GM18907 (cell line): ENCODE measurements at regions not wholly inside any gene's neighbourhood (a gene's known extent, or its start where the extent isn't known, plus 50 kb on each side); places are given as distances from the start of the nearest gene placed in this dataset.
"Not testable (repeated sequence)": the region's sequence is repeated elsewhere in the genome, so short reads cannot be mapped to it uniquely, and the experiment has no call there.

ENCODE experiments used
- ATAC-seq: cut with Tn5 transposase; IDR thresholded peaks from one replicate; pipeline ENCODE4 v1.9.1; 2021; ENCODE audit warnings: mild to moderate bottlenecking, moderate library complexity; ENCODE audit not compliant: unreplicated experiment

GRCh38 chr4:186775902-186776301 lies 52.2 kb upstream of the FAT1 start:
- no peak for ATAC-seq

DNA sequence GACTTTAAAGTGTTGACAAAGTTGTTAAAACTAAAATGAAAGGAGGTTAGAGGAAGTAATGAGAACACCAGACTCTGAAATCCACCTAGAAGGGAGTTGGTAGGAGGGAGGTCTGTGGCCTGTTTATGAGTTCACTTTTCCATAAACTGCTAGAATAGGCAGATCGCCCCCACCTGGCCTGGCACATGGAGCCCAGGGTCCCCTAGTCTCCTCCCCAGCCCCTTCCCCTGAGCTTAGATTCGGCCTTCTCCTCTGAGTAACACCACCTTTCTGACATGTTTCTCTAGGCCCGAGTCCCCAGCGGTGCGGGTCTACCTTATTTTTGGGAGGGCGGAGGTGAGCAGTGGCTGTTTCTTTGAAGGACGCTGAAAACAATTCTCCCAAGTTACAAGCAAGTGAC lies 54.5 kb upstream of the FAT1 start:
- ATAC-seq = no peak

GRCh38 chr4:186780291-186781031 lies 56.8 kb upstream of the FAT1 start:
- ATAC-seq = no peak

DNA sequence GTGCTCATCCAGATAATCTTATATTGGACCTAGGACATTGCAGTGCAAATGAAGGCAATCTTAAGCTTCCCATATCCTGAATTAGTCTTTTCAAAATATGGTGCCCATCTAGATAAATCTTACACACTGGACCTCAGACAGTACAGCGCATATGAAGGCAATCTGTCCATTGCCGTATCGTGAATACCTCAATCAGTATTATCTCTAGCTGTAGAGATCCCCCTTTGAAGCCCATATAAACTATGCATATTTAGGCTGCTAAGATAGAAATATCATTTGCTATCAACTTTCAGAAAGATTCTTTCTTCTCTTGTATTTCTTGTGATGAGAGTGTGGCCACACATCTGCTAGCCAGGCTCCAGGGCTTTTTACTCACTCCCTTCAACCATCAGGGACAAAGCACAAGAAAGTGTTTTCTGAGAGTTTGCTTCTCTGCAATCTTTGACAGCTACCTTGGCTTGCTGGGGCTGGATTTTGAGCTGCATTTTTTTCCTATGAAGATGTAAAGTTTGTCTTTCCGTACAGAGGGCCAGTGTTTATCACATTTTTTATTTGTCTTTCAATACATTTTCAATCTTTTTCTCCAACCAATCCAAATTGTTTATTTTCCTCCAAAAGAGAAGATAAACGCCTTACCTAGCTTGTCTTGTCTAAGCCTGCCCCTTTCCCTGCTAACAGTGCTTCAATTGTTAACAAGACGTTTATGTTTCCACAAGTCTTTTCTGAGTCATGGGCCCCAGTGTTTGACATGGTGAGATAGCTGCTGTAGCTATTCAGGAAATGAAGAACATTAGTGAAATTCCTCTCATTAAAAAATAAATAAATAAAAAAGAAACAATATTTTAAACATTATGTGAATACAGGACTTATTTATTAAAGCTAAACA lies 57.6 kb upstream of the FAT1 start:
- no peak for ATAC-seq

DNA sequence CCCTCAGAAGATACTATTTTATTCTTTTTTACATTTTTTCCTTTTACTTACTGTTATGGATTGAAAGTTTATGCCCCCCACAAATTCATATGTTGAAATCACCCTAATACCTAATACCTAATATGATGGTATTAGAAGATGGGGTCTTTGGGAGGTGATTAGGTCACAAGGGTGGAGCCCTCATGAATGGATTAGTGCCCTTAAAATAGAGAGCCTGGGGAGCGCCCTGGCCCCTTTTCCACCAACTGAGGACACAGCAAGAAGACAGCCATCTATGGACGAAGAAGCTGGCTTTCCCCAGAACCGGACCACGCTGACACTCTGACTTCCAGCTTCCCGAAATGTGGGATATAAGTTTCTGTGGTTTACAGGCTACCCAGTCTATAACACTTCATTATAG lies 58.6 kb upstream of the FAT1 start:
- no peak for ATAC-seq

DNA sequence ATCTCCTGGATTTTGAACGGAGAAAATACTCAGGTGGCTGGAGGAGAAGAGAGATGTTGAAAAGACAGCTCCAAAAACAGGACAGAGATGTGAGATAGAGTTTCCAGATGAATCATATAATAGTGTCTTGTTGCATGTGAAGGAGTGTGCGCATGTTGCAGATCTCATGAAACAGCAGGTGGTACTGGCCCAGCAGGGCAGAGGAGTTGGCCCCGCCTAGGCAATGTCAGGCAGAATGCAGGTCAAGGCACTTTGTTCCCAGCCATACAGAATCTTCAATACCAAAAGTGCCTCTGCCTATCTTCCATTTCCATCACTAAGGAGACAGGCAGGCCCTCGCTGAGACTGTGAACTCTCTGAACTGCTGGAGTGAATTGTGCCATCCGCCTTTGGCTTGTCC lies 63.9 kb upstream of the FAT1 start:
- no peak for ATAC-seq

GRCh38 chr4:186789651-186790050 lies 66.0 kb upstream of the FAT1 start:
- ATAC-seq = no peak

DNA sequence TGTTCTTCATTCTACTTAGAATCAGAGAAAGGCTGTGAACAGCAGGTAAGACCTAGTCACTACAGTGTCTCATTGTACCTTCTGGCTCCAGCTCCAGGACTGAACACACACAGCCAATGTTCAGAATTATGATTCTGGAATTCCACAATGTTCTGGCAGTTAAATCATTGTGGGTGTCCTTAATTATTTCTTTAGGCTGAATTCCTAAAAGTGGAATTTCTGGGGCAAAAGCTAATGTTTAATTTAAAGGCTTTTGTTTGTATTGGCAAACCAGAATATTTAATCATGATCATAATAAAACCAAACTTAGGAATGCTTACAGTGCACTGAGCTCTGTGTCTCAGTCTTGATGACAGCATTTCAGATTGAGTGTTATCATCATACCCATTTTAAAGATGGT lies 67.0 kb upstream of the FAT1 start:
- ATAC-seq = no peak

DNA sequence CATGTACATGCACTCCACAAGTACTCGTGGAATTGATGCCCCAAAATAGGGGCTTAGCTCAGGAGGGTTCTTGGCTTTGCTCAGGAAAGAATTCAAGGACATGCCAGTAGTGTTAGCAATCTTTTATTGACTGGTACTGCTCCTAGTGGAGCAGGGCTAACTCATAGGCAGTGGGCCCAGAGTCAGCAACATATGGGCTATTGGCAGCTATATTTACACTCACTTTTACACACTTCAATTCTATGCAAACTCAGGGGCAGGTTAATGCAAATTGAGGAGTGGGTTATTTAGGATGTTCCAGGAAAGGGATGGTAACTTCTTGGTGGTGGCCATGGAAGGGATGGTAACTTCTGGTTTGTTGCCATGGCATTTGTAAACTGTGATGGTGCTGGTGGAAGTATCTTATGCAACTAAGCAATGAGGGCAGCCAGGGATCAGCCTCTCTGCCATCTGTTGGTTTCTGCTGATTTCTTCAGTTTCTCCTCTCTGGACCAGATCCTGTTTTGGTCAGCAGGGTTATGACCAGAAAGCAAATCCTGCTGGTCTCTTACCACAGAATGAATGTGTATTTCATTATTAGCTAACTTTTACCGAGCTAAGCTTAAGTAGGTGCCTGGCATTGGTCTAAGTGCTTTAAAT lies 69.2 kb upstream of the FAT1 start:
- ATAC-seq = no peak

DNA sequence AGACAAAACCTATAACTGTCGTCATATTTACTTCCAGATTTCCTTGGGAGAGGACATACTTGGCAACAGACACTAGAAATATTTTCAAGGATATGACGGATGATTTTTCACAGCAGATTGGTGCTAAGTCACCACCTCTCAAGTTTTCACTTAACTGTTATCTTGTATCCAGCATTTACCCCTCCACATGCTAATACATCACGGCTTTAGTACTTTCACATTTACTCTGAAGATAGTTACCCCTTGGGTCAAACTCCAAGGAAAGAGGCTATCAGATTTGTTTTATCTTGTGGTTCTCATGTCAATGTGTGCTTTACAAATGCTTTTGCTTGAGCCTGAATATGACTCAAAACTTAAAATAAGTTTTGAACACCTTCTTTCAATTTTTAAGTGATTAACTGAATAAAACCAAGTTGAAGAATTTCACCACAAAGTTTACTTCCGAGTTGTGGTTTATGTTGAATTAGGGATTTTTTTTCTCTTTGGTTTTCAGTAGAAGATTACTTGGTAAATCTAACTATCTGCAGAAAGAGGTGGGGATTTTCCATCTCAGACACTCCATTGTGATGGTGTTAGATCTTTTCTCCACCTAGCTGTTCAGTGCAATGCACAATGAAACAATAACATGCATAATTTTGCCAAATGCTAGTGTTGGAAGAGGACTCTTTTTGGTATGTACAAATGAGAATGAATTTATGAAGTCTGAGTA lies 75.4 kb upstream of the FAT1 start:
- ATAC-seq = no peak

- no peak for ATAC-seq
Measured at GRCh38 chr4:186805020-186805820, 81.6 kb upstream of the FAT1 start.

DNA sequence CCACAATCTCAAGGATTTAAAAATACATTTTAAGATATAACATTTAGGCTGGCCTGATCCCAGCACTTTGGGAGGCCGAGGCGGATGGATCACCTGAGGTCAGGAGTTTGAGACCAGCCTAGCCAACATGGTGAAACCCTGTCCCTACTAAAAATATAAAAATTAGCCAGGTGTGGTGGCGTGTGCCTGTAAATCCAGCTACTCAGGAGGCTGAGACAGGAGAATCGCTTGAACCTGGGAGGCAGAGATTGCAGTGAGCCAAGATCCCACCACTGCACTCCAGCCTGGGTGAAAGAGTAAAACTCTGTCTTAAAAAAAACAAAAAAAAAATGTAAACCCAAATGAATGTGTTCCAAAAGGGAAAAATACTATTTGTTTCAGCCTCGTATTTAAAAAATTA lies 82.3 kb upstream of the FAT1 start:
- ATAC-seq = not testable (repeated sequence)

DNA sequence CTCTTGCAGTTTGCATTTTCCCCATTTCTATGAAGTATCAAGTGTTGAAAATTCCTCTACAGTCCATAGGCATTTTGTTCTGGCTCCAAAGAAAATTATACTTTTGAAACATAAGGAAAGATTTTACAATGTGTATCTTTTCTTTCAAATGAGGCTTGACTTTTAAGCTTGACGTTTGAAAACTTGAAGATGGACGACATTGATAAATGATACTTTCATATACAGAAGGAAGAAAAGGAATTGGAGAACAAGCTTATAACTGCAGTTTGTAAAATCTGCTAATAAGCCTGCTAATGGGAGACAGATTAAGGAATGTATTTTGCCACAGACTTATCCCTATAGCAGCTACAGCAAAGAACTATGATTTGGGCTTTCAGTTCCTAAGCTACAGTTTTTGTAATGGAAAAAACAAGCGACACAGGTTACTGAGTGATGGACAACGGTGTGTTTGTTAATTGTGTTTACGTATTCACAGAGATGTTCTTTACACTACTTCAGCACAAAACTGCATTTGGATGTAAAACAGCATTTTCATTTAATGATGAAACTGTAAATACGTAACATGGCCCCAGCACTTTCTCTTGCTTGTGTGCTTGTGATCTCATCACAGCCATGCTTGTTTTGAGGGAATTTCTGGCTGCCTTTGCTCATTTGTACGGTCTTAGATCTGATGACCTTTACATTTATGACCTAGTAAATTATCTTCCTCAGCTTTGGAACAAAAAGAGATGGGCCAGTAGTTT lies 83.2 kb upstream of the FAT1 start:
- no peak for ATAC-seq

DNA sequence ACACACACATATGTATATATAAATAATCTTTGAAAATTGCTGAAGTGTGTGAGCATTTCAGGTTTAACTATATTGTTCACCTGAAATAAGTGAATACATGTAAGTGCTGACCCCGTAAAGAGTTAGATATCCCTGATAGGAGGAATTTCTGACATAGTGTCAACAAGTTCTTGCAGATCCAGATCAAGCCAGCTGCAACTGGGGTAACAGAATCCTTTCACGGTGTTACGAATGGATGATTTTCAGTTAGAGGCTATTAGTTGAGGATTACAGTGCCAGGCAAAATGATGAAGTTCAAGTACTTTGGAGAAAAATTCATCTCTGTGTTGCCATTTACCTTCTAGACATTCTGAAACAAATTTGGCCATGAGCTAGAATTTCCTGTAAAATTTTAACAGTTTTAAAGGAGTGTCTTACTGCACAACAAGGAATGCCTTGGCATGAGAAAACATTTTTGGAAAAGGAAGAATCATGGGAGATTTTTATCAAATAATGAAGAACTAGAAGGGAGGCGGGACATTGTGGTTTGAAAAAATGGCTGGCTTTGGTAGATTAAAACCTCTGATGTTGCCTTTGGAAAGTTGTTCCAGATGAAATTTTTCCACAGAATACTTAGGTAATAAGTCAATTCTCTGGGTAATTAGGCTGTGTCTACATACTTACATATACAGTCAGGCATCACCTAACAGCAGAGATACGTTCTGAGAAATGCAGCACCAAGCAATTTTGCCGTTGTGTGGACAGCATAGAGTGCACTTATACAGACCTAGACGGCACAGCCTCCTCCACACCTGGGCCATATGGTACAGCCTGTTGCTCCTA lies 84.4 kb upstream of the FAT1 start:
- ATAC-seq = no peak

- ATAC-seq = no peak
Measured at GRCh38 chr4:186808630-186809018, 85.0 kb upstream of the FAT1 start.

DNA sequence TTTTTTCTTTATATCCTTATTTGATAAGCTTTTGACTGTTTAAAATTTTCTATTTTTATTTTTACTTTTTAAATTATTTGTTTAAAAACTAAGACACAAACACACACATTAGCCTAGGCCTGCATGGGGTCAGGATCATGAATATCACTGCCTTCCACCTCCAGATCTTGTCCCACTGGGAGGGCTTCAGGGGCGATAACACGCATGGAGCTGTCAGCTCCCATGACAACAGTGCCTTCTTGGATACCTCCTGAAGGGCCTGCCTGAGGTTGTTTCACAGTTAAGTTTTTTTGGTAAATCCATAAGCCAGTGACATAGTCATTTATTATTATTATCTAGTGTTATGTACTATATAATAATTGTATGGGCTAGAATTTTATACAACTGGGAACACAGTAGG lies 85.4 kb upstream of the FAT1 start:
- ATAC-seq = no peak

DNA sequence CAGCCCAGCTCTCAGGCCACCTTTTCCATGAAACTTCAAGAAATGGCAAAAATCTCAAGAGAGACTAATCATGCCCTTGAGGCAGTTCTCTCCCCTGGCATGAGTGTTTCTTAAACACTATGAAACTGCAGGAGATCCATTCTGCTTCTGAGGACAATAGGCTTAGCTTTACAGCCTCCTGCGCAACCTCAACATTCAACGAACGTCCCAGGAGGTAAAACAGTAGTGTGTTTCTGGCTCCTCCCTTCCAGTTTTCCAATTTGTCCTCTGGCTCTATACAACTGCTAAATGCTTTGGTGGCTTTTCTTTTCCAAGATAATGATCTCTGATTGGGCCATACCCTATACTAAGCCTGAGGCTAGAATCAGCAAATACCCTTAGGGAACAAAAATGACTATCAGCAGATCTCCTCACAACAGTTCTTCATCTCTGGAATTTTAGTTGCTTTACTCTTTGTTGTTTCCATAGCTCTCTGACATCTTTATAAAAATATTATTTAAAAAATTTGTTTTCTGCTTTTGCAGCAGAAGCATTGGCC lies 87.0 kb upstream of the FAT1 start:
- no peak for ATAC-seq

- ATAC-seq = no peak
Measured at GRCh38 chr4:186812592-186812991, 88.9 kb upstream of the FAT1 start.
